K562 (cell line): ENCODE measurements at regions not wholly inside any gene's neighbourhood (a gene's known extent, or its start where the extent isn't known, plus 50 kb on each side); places are given as distances from the start of the nearest gene placed in this dataset.

Experiments used
- HEY1 ChIP-seq: fragments of 250-450 bp; sonication (Bioruptor Pico); IDR thresholded peaks from 2 replicates; pipeline ENCODE4 v1.5.0; 2020; ENCODE audit warnings: mild to moderate bottlenecking, moderate library complexity, borderline replicate concordance
- HNRNPUL1 ChIP-seq: fragments of 200-400 bp; formaldehyde crosslinking; IDR thresholded peaks from 2 replicates; pipeline ENCODE4 v1.6.1; 2017; ENCODE audit warnings: low read length
- NCOA4 ChIP-seq: fragments of 450-650 bp; IDR thresholded peaks from 2 replicates; pipeline ENCODE4 v1.6.1; 2018; ENCODE audit warnings: mild to moderate bottlenecking; ENCODE audit not compliant: partially characterized antibody
- PTRF ChIP-seq: fragments of 450-650 bp; IDR thresholded peaks from 2 replicates; pipeline ENCODE4 v1.6.1; 2016; ENCODE audit warnings: mild to moderate bottlenecking, missing genetic modification characterization, missing compliant biosample characterization
- ZBTB8A ChIP-seq: fragments of 450-650 bp; IDR thresholded peaks from 2 replicates; pipeline ENCODE4 v1.6.1; 2018; ENCODE audit warnings: mild to moderate bottlenecking, moderate library complexity; ENCODE audit not compliant: partially characterized antibody
- ZFP91 ChIP-seq: sonication (generic); formaldehyde crosslinking; IDR thresholded peaks from 2 replicates; pipeline ENCODE4 v1.8.0; 2022; ENCODE audit warnings: mild to moderate bottlenecking, missing genetic modification reagents
- TF ChIP-seq, protein P1 (sequence below), 2 experiments: fragments of 450-650 bp in 1 of 2; sonication (generic) in 1 of 2; formaldehyde crosslinking in 1 of 2; IDR thresholded peaks; 2 replicates each; pipeline versions ENCODE4 v1.7.1 to v1.9.0; 2016 to 2022; ENCODE audit warnings: inconsistent platforms in 1 of 2, mild to moderate bottlenecking in 1 of 2, missing genetic modification reagents in 1 of 2
- TF ChIP-seq, protein P2 (sequence below), 2 experiments: fragments of 450-650 bp; IDR thresholded peaks; 2 replicates each; pipeline ENCODE4 v1.6.1; 2016; ENCODE audit warnings: mild to moderate bottlenecking in 2 of 2, borderline replicate concordance in 1 of 2, low read depth in 1 of 2, moderate library complexity in 1 of 2

- TF ChIP-seq, protein P1, sequence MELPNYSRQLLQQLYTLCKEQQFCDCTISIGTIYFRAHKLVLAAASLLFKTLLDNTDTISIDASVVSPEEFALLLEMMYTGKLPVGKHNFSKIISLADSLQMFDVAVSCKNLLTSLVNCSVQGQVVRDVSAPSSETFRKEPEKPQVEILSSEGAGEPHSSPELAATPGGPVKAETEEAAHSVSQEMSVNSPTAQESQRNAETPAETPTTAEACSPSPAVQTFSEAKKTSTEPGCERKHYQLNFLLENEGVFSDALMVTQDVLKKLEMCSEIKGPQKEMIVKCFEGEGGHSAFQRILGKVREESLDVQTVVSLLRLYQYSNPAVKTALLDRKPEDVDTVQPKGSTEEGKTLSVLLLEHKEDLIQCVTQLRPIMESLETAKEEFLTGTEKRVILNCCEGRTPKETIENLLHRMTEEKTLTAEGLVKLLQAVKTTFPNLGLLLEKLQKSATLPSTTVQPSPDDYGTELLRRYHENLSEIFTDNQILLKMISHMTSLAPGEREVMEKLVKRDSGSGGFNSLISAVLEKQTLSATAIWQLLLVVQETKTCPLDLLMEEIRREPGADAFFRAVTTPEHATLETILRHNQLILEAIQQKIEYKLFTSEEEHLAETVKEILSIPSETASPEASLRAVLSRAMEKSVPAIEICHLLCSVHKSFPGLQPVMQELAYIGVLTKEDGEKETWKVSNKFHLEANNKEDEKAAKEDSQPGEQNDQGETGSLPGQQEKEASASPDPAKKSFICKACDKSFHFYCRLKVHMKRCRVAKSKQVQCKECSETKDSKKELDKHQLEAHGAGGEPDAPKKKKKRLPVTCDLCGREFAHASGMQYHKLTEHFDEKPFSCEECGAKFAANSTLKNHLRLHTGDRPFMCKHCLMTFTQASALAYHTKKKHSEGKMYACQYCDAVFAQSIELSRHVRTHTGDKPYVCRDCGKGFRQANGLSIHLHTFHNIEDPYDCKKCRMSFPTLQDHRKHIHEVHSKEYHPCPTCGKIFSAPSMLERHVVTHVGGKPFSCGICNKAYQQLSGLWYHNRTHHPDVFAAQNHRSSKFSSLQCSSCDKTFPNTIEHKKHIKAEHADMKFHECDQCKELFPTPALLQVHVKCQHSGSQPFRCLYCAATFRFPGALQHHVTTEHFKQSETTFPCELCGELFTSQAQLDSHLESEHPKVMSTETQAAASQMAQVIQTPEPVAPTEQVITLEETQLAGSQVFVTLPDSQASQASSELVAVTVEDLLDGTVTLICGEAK (IDR thresholded peaks at IDR 0.05) = no peak
- TF ChIP-seq, protein P1 (CRISPR knock-in tag; IDR thresholded peaks at IDR 0.05) = no peak
- TF ChIP-seq NCOA4 (no peak), HNRNPUL1 (no peak), ZFP91 (no peak), HEY1 (CRISPR knock-in tag) (no peak), PTRF (tag) (no peak), ZBTB8A (no peak)
- TF ChIP-seq, protein P2, sequence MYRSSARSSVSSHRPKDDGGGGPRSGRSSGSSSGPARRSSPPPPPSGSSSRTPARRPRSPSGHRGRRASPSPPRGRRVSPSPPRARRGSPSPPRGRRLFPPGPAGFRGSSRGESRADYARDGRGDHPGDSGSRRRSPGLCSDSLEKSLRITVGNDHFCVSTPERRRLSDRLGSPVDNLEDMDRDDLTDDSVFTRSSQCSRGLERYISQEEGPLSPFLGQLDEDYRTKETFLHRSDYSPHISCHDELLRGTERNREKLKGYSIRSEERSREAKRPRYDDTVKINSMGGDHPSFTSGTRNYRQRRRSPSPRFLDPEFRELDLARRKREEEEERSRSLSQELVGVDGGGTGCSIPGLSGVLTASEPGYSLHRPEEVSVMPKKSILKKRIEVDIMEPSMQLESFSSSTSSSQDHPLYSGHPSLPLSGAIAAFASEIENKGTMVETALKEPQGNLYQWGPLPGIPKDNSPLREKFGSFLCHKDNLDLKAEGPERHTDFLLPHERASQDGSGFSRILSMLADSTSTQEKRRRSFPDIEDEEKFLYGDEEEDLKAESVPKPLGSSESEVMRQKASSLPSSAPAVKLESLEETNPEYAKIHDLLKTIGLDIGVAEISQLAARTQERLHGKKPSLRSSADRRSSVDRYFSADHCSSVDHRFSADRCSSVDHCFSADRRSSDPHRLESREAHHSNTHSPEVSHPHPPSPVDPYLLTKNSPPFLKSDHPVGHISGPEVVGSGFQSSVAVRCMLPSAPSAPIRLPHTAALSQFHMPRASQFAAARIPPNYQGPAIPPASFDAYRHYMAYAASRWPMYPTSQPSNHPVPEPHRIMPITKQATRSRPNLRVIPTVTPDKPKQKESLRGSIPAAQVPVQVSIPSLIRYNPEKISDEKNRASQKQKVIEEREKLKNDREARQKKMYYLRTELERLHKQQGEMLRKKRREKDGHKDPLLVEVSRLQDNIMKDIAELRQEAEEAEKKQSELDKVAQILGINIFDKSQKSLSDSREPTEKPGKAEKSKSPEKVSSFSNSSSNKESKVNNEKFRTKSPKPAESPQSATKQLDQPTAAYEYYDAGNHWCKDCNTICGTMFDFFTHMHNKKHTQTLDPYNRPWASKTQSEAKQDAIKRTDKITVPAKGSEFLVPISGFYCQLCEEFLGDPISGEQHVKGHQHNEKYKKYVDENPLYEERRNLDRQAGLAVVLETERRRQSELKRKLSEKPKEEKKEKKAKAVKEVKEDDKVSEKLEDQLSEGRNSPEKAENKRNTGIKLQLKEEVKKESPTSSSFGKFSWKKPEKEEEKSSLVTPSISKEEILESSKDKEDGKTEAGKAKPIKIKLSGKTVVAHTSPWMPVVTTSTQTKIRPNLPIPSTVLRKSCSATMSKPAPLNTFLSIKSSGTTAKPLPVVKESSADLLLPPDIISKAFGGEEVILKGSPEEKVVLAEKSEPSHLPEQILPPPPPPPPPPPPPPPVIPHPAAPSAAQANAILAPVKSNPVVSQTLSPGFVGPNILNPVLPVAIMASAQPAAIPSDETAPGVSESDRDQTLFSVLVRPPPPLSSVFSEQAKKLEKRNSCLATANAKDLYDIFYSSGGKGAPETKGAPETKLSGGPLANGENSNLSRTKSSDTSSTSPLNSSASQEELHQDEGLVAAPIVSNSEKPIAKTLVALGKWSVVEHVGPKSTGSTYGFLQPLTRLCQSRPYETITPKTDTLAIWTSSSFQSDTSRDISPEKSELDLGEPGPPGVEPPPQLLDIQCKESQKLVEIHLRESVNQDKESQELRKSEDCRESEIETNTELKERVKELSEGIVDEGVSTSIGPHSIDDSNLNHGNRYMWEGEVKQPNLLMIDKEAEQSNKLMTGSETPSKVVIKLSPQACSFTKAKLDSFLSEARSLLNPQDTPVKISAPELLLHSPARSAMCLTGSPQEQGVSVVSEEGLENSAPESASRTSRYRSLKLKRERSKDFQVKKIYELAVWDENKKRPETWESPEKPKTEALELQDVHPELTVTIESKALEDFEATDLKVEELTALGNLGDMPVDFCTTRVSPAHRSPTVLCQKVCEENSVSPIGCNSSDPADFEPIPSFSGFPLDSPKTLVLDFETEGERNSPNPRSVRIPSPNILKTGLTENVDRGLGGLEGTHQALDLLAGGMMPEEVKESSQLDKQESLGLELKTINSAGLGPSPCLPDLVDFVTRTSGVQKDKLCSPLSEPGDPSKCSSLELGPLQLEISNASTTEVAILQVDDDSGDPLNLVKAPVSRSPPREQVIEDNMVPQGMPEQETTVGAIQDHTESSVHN (IDR thresholded peaks at IDR 0.05; ENCODE audit: borderline replicate concordance in 1 of 2, low read depth in 1 of 2) = no peak
Observed at GRCh38 chr11:29100967-29101366, 915.9 kb downstream of the KCNA4 start (continued).
